22Rv1 (cell line): ENCODE measurements at regions not wholly inside any gene's neighbourhood (a gene's known extent, or its start where the extent isn't known, plus 50 kb on each side); places are given as distances from the start of the nearest gene placed in this dataset.

ENCODE experiments used
- H3K27ac ChIP-seq: fragments of 450-650 bp; 2 replicates; pipeline ENCODE4 v1.5.1; 2017
- ZFX ChIP-seq: fragments of 450-650 bp; IDR thresholded peaks from 2 replicates; pipeline ENCODE4 v1.6.1; 2017; ENCODE audit warnings: antibody characterized with exemption, borderline replicate concordance
- TF ChIP-seq, protein P1 (sequence below): fragments of 450-650 bp; IDR thresholded peaks from 2 replicates; pipeline ENCODE4 v1.5.1; 2017; ENCODE audit warnings: mild to moderate bottlenecking

GRCh38 chr18:78293540-78293939, 686.1 kb upstream of the SALL3 start:
- no peak for TF ChIP-seq ZFX
- no peak overlapping the region for H3K27ac ChIP-seq

DNA sequence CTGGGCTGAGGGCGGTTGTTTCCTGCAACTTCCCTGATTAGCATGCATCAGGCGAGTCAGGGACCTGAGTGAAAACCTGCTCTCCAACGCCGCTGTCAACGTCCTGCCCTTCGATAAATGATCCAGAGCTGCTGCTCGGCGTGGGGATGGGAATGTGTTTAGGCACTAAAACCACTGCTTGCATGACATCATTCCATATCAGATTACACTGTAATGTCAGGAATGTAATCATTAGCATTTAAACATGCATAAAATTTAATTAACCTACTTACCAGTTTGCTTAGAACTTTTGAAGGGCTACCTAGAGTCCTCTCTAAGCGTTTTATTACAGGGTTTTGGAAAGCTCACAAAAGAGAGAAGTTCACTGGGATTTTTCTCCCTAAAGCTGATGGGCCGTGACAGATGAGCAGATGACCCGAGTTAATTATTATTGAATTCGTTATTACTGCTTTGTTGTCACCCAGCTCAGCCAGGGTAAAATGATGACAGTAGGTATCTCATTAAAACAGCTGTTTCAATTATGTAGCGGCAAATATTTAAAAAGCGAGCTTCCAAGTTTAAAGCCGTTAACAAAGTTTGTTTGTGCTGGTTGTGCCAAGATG, 685.6 kb upstream of the SALL3 start:
- no peak for TF ChIP-seq ZFX
- TF ChIP-seq, protein P1, sequence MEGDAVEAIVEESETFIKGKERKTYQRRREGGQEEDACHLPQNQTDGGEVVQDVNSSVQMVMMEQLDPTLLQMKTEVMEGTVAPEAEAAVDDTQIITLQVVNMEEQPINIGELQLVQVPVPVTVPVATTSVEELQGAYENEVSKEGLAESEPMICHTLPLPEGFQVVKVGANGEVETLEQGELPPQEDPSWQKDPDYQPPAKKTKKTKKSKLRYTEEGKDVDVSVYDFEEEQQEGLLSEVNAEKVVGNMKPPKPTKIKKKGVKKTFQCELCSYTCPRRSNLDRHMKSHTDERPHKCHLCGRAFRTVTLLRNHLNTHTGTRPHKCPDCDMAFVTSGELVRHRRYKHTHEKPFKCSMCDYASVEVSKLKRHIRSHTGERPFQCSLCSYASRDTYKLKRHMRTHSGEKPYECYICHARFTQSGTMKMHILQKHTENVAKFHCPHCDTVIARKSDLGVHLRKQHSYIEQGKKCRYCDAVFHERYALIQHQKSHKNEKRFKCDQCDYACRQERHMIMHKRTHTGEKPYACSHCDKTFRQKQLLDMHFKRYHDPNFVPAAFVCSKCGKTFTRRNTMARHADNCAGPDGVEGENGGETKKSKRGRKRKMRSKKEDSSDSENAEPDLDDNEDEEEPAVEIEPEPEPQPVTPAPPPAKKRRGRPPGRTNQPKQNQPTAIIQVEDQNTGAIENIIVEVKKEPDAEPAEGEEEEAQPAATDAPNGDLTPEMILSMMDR, result no peak
- H3K27ac ChIP-seq, result no peak overlapping the region

DNA sequence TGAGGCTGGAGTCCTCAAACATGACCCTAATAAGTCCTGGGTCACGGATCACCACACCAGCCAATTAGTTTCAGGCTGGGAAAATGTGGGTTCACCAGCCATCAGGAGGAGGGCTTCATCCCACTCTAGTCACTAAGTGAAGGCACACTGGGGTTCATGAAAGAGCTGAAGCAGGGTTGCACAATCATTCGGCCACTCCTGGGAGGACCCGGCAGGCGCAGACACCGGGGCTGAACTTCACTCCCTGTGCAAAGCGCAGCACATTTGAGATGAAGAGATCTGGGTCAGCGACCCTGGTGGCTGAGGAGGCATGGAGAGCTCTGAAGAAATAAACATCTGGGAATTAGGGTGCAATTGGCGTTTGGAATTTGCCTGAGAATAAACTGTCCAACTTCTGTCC, 684.4 kb upstream of the SALL3 start:
- H3K27ac ChIP-seq, result no peak overlapping the region
- TF ChIP-seq, protein P1, result no peak
- no peak for TF ChIP-seq ZFX

DNA sequence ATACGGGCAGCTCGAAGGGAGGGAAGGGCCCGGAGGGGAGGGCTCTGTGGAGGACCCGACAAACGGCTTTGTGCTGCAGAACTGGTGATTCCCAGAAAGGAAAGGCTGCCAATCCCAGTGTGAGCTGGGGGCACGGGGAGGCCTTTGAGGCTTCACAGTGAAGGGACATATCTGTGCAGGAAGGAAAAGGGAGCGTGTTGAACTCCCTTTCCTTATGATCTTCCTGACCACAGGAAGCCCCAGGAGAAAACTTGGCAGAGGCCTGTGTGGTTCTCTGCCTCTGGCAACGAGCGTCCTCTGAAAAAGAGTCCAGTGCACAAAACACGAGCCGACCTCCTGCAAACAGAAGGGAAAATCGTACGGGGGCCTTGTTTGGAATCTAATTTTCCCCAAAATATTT, 683.5 kb upstream of the SALL3 start:
- no peak for TF ChIP-seq ZFX
- H3K27ac ChIP-seq, result no peak overlapping the region

GRCh38 chr18:78297048-78297447, 682.6 kb upstream of the SALL3 start:
- no peak overlapping the region for H3K27ac ChIP-seq
- TF ChIP-seq ZFX, result no peak
- TF ChIP-seq, protein P1, result no peak

- no peak overlapping the region for H3K27ac ChIP-seq
- TF ChIP-seq, protein P1, result no peak
- no peak for TF ChIP-seq ZFX
Measured at GRCh38 chr18:78303519-78304191, 676.0 kb upstream of the SALL3 start.

DNA sequence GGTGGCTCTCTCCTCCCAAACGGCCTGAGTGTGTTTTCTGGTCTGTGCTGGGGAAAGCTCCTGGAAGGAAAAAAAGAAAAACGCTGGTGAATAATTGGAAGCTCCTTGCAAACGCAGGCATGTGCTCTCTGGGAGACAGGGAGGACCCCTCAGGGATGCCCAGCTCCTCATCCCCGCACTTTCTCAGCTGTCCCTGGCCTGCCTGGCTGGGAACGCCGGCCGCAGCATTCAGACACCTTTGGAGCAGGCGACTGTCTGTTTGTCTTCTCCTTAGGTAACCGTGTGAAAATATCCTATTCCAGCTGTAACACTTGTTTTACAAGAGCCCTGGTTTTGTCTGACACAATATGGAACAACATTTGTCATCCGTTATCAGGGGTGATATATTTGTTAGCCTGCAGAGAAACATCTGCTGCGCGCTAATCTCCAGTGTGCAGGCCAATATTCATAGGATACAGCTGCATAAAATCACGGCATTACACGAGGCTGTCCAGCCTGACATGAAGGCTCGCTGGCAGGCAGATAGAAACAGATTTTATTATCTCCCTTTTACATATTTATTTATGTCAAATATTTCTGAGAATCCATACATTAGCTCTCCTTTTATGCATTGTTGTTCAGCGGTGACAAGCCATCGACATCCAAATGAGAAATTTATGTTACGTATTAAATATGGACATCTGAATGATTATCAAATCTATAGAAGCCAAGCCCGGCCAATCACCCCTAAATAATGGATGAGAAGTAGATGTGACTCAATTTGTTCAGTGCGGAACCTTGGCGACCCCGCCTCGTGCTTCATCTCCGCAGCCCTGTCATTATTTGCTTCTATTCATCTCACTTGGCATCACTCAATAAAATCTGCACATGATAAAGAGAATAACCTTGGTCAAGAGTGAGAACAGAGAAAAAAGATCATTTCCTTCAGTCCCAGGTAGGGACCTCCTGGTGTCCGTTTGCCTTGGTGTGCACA, 675.1 kb upstream of the SALL3 start:
- TF ChIP-seq, protein P1, result no peak
- TF ChIP-seq ZFX, result no peak
- no peak overlapping the region for H3K27ac ChIP-seq

GRCh38 chr18:78305789-78306188, 673.8 kb upstream of the SALL3 start:
- TF ChIP-seq ZFX, result no peak
- TF ChIP-seq, protein P1, result no peak
- no peak overlapping the region for H3K27ac ChIP-seq
